Keratinocyte (primary cell): ENCODE measurements at regions not wholly inside any gene's neighbourhood (a gene's known extent, or its start where the extent isn't known, plus 50 kb on each side); places are given as distances from the start of the nearest gene placed in this dataset.

Source experiments
- DNase-seq: peaks from one replicate; pipeline ENCODE4 v3.0.0-alpha.2; 2011; ENCODE audit warnings: low read depth, missing footprints, low spot score
- FAIRE-seq: peaks from 2 replicates; lab custom pipeline; 2011; peaks lifted over from hg19 to GRCh38; lab: Jason Lieb, UNC
- H2AFZ ChIP-seq: 2 replicates; pipeline ENCODE4 v1.6.0; 2012; ENCODE audit warnings: low read length, control low read depth, inconsistent platforms; ENCODE audit not compliant: control insufficient read depth
- H3K27ac ChIP-seq: 2 replicates; pipeline ENCODE4 v1.5.1; 2011; ENCODE audit warnings: low read length; ENCODE audit not compliant: control insufficient read depth, insufficient read depth
- H3K27me3 ChIP-seq: 3 replicates; pipeline ENCODE4 v1.6.0; 2011; ENCODE audit warnings: low read length; ENCODE audit not compliant: control insufficient read depth, insufficient read depth; ENCODE audit errors: extremely low read depth
- H3K36me3 ChIP-seq, 2 experiments: 2 replicates in 1 of 2; 3 replicates in 1 of 2; pipeline ENCODE4 v1.5.1; 2011; ENCODE audit warnings: low read length in 2 of 2, mild to moderate bottlenecking in 1 of 2; ENCODE audit not compliant: control insufficient read depth in 2 of 2, insufficient read depth in 2 of 2; ENCODE audit errors: extremely low read depth in 1 of 2
- H3K4me1 ChIP-seq: 3 replicates; pipeline ENCODE4 v1.5.1; 2011; ENCODE audit warnings: low read length; ENCODE audit not compliant: control insufficient read depth, insufficient read depth; ENCODE audit errors: extremely low read depth
- H3K4me2 ChIP-seq: 3 replicates; pipeline ENCODE4 v1.6.0; 2011; ENCODE audit warnings: low read depth, low read length; ENCODE audit not compliant: control insufficient read depth, insufficient read depth; ENCODE audit errors: extremely low read depth
- H3K4me3 ChIP-seq, 3 experiments: fragments of 200-600 bp in 1 of 3; sonication (generic) in 1 of 3; 2 replicates in 2 of 3; 3 replicates in 1 of 3; pipeline ENCODE4 v1.5.1; 2011 to 2016; ENCODE audit warnings: low read length in 3 of 3, mild to moderate bottlenecking in 3 of 3, control low read depth in 2 of 3, inconsistent platforms in 1 of 3, low read depth in 1 of 3, mixed read lengths in 1 of 3, mixed run types in 1 of 3, moderate library complexity in 1 of 3; ENCODE audit not compliant: control insufficient read depth in 2 of 3, insufficient read depth in 2 of 3; ENCODE audit errors: extremely low read depth in 1 of 3
- H3K79me2 ChIP-seq: 2 replicates; pipeline ENCODE4 v1.6.0; 2012; ENCODE audit warnings: low read length; ENCODE audit not compliant: control insufficient read depth, insufficient read depth
- H3K9ac ChIP-seq: 3 replicates; pipeline ENCODE4 v1.6.0; 2011; ENCODE audit warnings: low read length; ENCODE audit not compliant: control insufficient read depth, insufficient read depth; ENCODE audit errors: extremely low read depth
- H3K9me1 ChIP-seq: 3 replicates; pipeline ENCODE4 v1.6.0; 2011; ENCODE audit warnings: low read length; ENCODE audit not compliant: control insufficient read depth, insufficient read depth; ENCODE audit errors: extremely low read depth
- H3K9me3 ChIP-seq: 2 replicates; pipeline ENCODE4 v1.5.1; 2012; ENCODE audit warnings: low read depth, low read length; ENCODE audit not compliant: control insufficient read depth
- H4K20me1 ChIP-seq: 3 replicates; pipeline ENCODE4 v1.6.0; 2011; ENCODE audit warnings: low read length; ENCODE audit not compliant: control insufficient read depth, insufficient read depth; ENCODE audit errors: extremely low read depth
- CTCF ChIP-seq, 3 experiments: IDR thresholded peaks in 1 of 3; conservative IDR thresholded peaks in 1 of 3; optimal IDR thresholded peaks in 1 of 3; 2 replicates in 2 of 3; 3 replicates in 1 of 3; pipeline versions ENCODE3 to v1.5.1; 2011; ENCODE audit warnings: low read length in 3 of 3, mild to moderate bottlenecking in 3 of 3, moderate library complexity in 2 of 3, control low read depth in 1 of 3, inconsistent platforms in 1 of 3; ENCODE audit not compliant: insufficient read depth in 2 of 3; ENCODE audit errors: extremely low read depth in 1 of 3
- EZH2 ChIP-seq: IDR thresholded peaks from one replicate; pipeline ENCODE4 v1.6.1; 2012; ENCODE audit warnings: inconsistent platforms, mild to moderate bottlenecking, low read length, moderate library complexity
- dilution Hi-C: fragments of 300-500 bp; cut with MboI; formaldehyde crosslinking; loops from one replicate; pipeline ENCODE4 v1.7.0; 2020; ENCODE audit warnings: low sequenced_read_pairs; ENCODE audit not compliant: extremely low pct_ligation_motif_present

- H3K4me3 ChIP-seq, result no peak overlapping the region
- H3K9ac ChIP-seq, result no peak overlapping the region
- no peaks in the 10 kb centered on the region for H3K9me3 ChIP-seq
- dilution Hi-C loops, result no loop called here
- FAIRE-seq, result no peak
- no peak for DNase-seq
- no peaks in the 10 kb centered on the region for H3K36me3 ChIP-seq
- no peak overlapping the region for H3K4me2 ChIP-seq
- no peaks in the 10 kb centered on the region for H3K27me3 ChIP-seq
- no peak overlapping the region for H2AFZ ChIP-seq
- no peaks in the 10 kb centered on the region for H3K79me2 ChIP-seq
- no peaks in the 10 kb centered on the region for H3K4me1 ChIP-seq
- no peaks in the 10 kb centered on the region for H3K9me1 ChIP-seq
- H4K20me1 ChIP-seq, result no peaks in the 10 kb centered on the region
- no peak overlapping the region for H3K27ac ChIP-seq
- TF ChIP-seq EZH2 (no peak), CTCF (optimal IDR thresholded peaks at IDR 0.05 in 1 of 3, IDR thresholded peaks at IDR 0.05 in 1 of 3, conservative IDR thresholded peaks at IDR 0.05 in 1 of 3; ENCODE audit: extremely low read depth in 1 of 3, insufficient read depth in 2 of 3, low read length in 3 of 3) (no peak)
Observed at GRCh38 chr4:57661517-57662090, 551.4 kb upstream of the IGFBP7 start.

- TF ChIP-seq EZH2, result no peak
- TF ChIP-seq CTCF (optimal IDR thresholded peaks at IDR 0.05 in 1 of 3, IDR thresholded peaks at IDR 0.05 in 1 of 3, conservative IDR thresholded peaks at IDR 0.05 in 1 of 3; ENCODE audit: extremely low read depth in 1 of 3, insufficient read depth in 2 of 3, low read length in 3 of 3), result no peak
- no peak for FAIRE-seq
- dilution Hi-C loops, result no loop called here
Observed at GRCh38 chr4:57658673-57659072, 548.5 kb upstream of the IGFBP7 start.

More at GRCh38 chr4:57658673-57659072, 548.5 kb upstream of the IGFBP7 start:
- Histone ChIP-seq H3K4me2 (no peak overlapping the region), H3K36me3 (no peaks in the 10 kb centered on the region), H2AFZ (no peak overlapping the region), H3K4me1 (no peaks in the 10 kb centered on the region), H3K9ac (no peak overlapping the region), H3K27me3 (no peaks in the 10 kb centered on the region), H3K4me3 (no peak overlapping the region), H3K79me2 (no peaks in the 10 kb centered on the region), H3K9me1 (no peaks in the 10 kb centered on the region), H3K9me3 (no peaks in the 10 kb centered on the region), H4K20me1 (no peaks in the 10 kb centered on the region), H3K27ac (no peak overlapping the region)
- no peak for DNase-seq
